OCI-LY3 (cell line): ENCODE measurements at regions not wholly inside any gene's neighbourhood (a gene's known extent, or its start where the extent isn't known, plus 50 kb on each side); places are given as distances from the start of the nearest gene placed in this dataset.

Experiments
- EZH2phosphoT487 ChIP-seq: fragments of 200-600 bp; shearing (Covaris generic); IDR thresholded peaks from 2 replicates; pipeline ENCODE4 v1.6.1; 2018; ENCODE audit warnings: antibody characterized with exemption, mixed run types, low read depth
- TF ChIP-seq, protein P1 (sequence below): fragments of 200-600, 300-600 bp; sonication (generic); IDR thresholded peaks from 2 replicates; pipeline ENCODE4 v1.5.1; 2014; ENCODE audit warnings: antibody characterized with exemption, low read length, low read depth

DNA sequence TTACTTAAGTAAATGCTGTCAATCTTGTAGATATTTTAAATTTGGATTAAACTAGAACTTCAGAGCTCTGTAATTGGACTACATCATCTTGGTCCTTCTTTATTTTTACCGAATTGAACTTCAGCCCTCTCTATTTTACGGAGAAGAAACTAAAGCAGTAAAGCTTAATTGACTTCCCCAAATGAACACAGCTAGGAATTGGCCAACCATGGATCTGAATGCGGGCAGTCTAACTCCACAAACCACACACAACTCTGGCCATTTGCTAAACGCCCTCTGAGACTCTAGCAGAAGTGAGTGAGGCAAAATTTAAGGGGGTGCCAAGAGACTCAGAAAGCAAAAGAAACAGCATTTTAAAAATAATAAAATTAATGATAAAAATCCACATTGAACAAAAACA lies 86.3 kb upstream of the KCTD1 start:
- TF ChIP-seq, protein P1, sequence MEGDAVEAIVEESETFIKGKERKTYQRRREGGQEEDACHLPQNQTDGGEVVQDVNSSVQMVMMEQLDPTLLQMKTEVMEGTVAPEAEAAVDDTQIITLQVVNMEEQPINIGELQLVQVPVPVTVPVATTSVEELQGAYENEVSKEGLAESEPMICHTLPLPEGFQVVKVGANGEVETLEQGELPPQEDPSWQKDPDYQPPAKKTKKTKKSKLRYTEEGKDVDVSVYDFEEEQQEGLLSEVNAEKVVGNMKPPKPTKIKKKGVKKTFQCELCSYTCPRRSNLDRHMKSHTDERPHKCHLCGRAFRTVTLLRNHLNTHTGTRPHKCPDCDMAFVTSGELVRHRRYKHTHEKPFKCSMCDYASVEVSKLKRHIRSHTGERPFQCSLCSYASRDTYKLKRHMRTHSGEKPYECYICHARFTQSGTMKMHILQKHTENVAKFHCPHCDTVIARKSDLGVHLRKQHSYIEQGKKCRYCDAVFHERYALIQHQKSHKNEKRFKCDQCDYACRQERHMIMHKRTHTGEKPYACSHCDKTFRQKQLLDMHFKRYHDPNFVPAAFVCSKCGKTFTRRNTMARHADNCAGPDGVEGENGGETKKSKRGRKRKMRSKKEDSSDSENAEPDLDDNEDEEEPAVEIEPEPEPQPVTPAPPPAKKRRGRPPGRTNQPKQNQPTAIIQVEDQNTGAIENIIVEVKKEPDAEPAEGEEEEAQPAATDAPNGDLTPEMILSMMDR: no peak
- no peak for TF ChIP-seq EZH2phosphoT487
